Caco-2 (cell line): ENCODE measurements at regions not wholly inside any gene's neighbourhood (a gene's known extent, or its start where the extent isn't known, plus 50 kb on each side); places are given as distances from the start of the nearest gene placed in this dataset.

Experiments
- BruUV-seq: library from RNA; stranded (reverse); fragments of 400-500 nt; replicated peaks from 2 replicates; lab custom pipeline; 2021; lab: Mats Ljungman, UMichigan
- CTCF ChIA-PET: fragments of 300-600 bp; sonication (Branson Sonifier 250); formaldehyde crosslinking; loops from one replicate; lab custom pipeline; 2022; ENCODE audit warnings: antibody characterized with exemption; lab: Charles Lee
- POLR2A ChIA-PET: fragments of 300-600 bp; sonication (Branson Sonifier 250); formaldehyde crosslinking; loops from one replicate; lab custom pipeline; 2022; ENCODE audit warnings: antibody characterized with exemption; lab: Charles Lee
- DNase-seq, 2 experiments: peaks; one replicate each; pipeline versions ENCODE4 v3.0.0 to v3.0.0-alpha.2; 2020 to 2022
- H3K27me3 ChIP-seq: replicated peaks from 2 replicates; pipeline ENCODE4 v1.6.0; 2011; ENCODE audit warnings: low read length; ENCODE audit not compliant: control insufficient read depth, insufficient read depth
- H3K36me3 ChIP-seq: 2 replicates; pipeline ENCODE4 v1.5.1; 2011; ENCODE audit warnings: low read length; ENCODE audit not compliant: control insufficient read depth, insufficient read depth
- H3K4me1 ChIP-seq: fragments of 250-450 bp; sonication (Bioruptor Pico); 2 replicates; pipeline ENCODE4 v1.5.1; 2020; ENCODE audit warnings: mild to moderate bottlenecking
- H3K4me3 ChIP-seq: 2 replicates; pipeline ENCODE4 v1.5.1; 2011; ENCODE audit warnings: low read depth, mild to moderate bottlenecking, control low read depth, low read length
- H3K9me3 ChIP-seq: fragments of 250-450 bp; sonication (Bioruptor Pico); 2 replicates; pipeline ENCODE4 v1.5.1; 2020; ENCODE audit warnings: mild to moderate bottlenecking, moderate library complexity
- H3K27ac Mint-ChIP-seq: one replicate; pipeline ENCODE4 v1.8.0; 2022; ENCODE audit warnings: mixed read lengths; ENCODE audit not compliant: unreplicated experiment
- H3K27me3 Mint-ChIP-seq: one replicate; pipeline ENCODE4 v1.8.0; 2022; ENCODE audit warnings: mixed read lengths; ENCODE audit not compliant: insufficient read depth, unreplicated experiment
- H3K36me3 Mint-ChIP-seq: one replicate; pipeline ENCODE4 v1.8.0; 2022; ENCODE audit warnings: mild to moderate bottlenecking, mixed read lengths; ENCODE audit not compliant: insufficient read depth, unreplicated experiment
- H3K4me1 Mint-ChIP-seq: one replicate; pipeline ENCODE4 v1.8.0; 2022; ENCODE audit warnings: low read depth, mixed read lengths; ENCODE audit not compliant: unreplicated experiment
- H3K4me3 Mint-ChIP-seq: one replicate; pipeline ENCODE4 v1.8.0; 2022; ENCODE audit warnings: mild to moderate bottlenecking, moderate library complexity, mixed read lengths; ENCODE audit not compliant: unreplicated experiment
- H3K9me3 Mint-ChIP-seq: one replicate; pipeline ENCODE4 v1.8.0; 2022; ENCODE audit warnings: mixed read lengths; ENCODE audit not compliant: unreplicated experiment
- intact Hi-C: fragments of 100-400 bp; cut with micrococcal nuclease; formaldehyde crosslinking; loops from one replicate; pipeline ENCODE4 v1.10.0; 2022; ENCODE audit not compliant: unreplicated experiment
- TF ChIP-seq, protein P1 (sequence below), 2 experiments: fragments of 200-600 bp in 1 of 2; IDR thresholded peaks; 1 replicate in 1 of 2; 2 replicates in 1 of 2; pipeline versions ENCODE4 v1.5.1 to v1.8.0; 2011 to 2022; ENCODE audit warnings: antibody characterized with exemption in 1 of 2, control low read depth in 1 of 2, inconsistent platforms in 1 of 2, low read depth in 1 of 2, low read length in 1 of 2, mild to moderate bottlenecking in 1 of 2, moderate library complexity in 1 of 2; ENCODE audit not compliant: insufficient read depth in 1 of 2, severe bottlenecking in 1 of 2, unreplicated experiment in 1 of 2

DNA sequence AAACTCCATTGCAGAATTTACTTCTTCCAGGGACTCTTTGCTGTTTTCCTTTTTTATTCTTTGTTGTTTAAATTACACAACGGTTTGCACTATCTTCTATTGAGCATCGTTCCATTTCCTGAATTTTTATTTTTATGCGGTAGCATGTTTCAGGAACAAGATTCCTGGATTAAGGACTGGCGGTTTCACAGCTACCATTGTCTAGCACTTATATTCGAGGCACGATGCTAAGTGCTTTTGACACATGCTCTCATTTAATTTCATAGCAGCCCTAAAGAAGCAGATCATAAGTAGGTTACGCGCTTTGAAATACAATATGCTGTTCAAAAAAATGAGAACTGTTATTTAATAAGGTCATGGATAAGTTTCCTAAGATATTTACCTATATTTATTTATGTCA lies 354.4 kb downstream of the ARL6IP6 start:
- CTCF ChIA-PET, result no interaction called here
- no peaks in the 10 kb centered on the region for H3K4me1 Mint-ChIP-seq

DNA sequence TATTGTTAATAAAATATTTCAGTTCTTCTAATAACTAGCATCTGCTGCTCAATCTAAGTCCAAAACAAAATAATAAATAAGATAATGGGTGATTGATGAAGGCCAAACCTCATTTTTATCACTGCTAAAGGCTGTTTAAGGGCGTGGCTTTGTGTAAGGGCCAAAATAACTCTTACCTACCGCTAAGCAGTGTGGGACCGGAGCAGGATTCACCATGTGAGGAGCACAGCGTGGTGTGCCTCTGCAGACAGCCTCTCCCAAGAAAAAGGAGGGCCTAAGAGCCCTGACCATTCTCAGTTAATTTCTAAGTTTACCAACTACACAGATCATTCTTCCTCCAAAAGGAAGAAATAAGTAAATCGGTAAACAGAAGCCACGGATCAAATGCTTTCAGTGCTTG lies 353.7 kb downstream of the ARL6IP6 start:
- no peak overlapping the region for H3K27ac Mint-ChIP-seq
- BruUV-seq, result no TSS peak
- no peaks in the 10 kb centered on the region for H3K4me1 Mint-ChIP-seq
- H3K36me3 ChIP-seq, result no peaks in the 10 kb centered on the region
- TF ChIP-seq, protein P1, sequence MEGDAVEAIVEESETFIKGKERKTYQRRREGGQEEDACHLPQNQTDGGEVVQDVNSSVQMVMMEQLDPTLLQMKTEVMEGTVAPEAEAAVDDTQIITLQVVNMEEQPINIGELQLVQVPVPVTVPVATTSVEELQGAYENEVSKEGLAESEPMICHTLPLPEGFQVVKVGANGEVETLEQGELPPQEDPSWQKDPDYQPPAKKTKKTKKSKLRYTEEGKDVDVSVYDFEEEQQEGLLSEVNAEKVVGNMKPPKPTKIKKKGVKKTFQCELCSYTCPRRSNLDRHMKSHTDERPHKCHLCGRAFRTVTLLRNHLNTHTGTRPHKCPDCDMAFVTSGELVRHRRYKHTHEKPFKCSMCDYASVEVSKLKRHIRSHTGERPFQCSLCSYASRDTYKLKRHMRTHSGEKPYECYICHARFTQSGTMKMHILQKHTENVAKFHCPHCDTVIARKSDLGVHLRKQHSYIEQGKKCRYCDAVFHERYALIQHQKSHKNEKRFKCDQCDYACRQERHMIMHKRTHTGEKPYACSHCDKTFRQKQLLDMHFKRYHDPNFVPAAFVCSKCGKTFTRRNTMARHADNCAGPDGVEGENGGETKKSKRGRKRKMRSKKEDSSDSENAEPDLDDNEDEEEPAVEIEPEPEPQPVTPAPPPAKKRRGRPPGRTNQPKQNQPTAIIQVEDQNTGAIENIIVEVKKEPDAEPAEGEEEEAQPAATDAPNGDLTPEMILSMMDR (IDR thresholded peaks at IDR 0.05; ENCODE audit: insufficient read depth in 1 of 2, low read depth in 1 of 2, low read length in 1 of 2, severe bottlenecking in 1 of 2, unreplicated experiment in 1 of 2), result no peak
- CTCF ChIA-PET, result no interaction called here
- no peaks in the 10 kb centered on the region for H3K27me3 ChIP-seq
- intact Hi-C loops, result no loop called here
- H3K27me3 Mint-ChIP-seq, result no peaks in the 10 kb centered on the region
- no peak for DNase-seq
- no peaks in the 10 kb centered on the region for H3K36me3 Mint-ChIP-seq
- H3K9me3 Mint-ChIP-seq, result no peaks in the 10 kb centered on the region
- H3K4me1 ChIP-seq, result no peaks in the 10 kb centered on the region
- POLR2A ChIA-PET, result no interaction called here
- no peaks in the 10 kb centered on the region for H3K9me3 ChIP-seq
- no peak overlapping the region for H3K4me3 Mint-ChIP-seq
- H3K4me3 ChIP-seq, result no peak overlapping the region

More for the DNA sequence above, 354.4 kb downstream of the ARL6IP6 start:
- Mint-ChIP-seq H3K27me3 (no peaks in the 10 kb centered on the region), H3K36me3 (no peaks in the 10 kb centered on the region), H3K27ac (no peak overlapping the region), H3K9me3 (no peaks in the 10 kb centered on the region), H3K4me3 (no peak overlapping the region)
- no peaks in the 10 kb centered on the region for H3K27me3 ChIP-seq
- intact Hi-C loops, result no loop called here
- no peak for DNase-seq
- H3K36me3 ChIP-seq, result no peaks in the 10 kb centered on the region
- no peaks in the 10 kb centered on the region for H3K4me1 ChIP-seq
- TF ChIP-seq, protein P1 (IDR thresholded peaks at IDR 0.05; ENCODE audit: insufficient read depth in 1 of 2, low read depth in 1 of 2, low read length in 1 of 2, severe bottlenecking in 1 of 2, unreplicated experiment in 1 of 2), result no peak
- BruUV-seq, result no TSS peak
- H3K4me3 ChIP-seq, result no peak overlapping the region
- POLR2A ChIA-PET, result no interaction called here
- H3K9me3 ChIP-seq, result no peaks in the 10 kb centered on the region

GRCh38 chr2:153071090-153071489 lies 352.7 kb downstream of the ARL6IP6 start:
- Mint-ChIP-seq H3K9me3 (no peaks in the 10 kb centered on the region), H3K27ac (no peak overlapping the region), H3K4me3 (no peak overlapping the region), H3K36me3 (no peaks in the 10 kb centered on the region), H3K4me1 (peaks cover 1% of the 10 kb centered on the region), H3K27me3 (no peaks in the 10 kb centered on the region)
- H3K9me3 ChIP-seq, result no peaks in the 10 kb centered on the region
- no peaks in the 10 kb centered on the region for H3K4me1 ChIP-seq
- BruUV-seq, result no TSS peak
- no peaks in the 10 kb centered on the region for H3K36me3 ChIP-seq
- TF ChIP-seq, protein P1 (IDR thresholded peaks at IDR 0.05; ENCODE audit: insufficient read depth in 1 of 2, low read depth in 1 of 2, low read length in 1 of 2, severe bottlenecking in 1 of 2, unreplicated experiment in 1 of 2), result no peak
- intact Hi-C loops, result no loop called here
- H3K27me3 ChIP-seq, result no peaks in the 10 kb centered on the region
- H3K4me3 ChIP-seq, result no peak overlapping the region
- ChIA-PET CTCF (no interaction called here), POLR2A (no interaction called here)
- no peak for DNase-seq
